SW 1271 (cell line): ENCODE measurements at regions not wholly inside any gene's neighbourhood (a gene's known extent, or its start where the extent isn't known, plus 50 kb on each side); places are given as distances from the start of the nearest gene placed in this dataset.
"Not testable (repeated sequence)": the region's sequence is repeated elsewhere in the genome, so short reads cannot be mapped to it uniquely, and the experiment has no call there.

Source experiments
- DNase-seq, 2 experiments: peaks; one replicate each; lab custom pipeline; 2025; lab: John Stamatoyannopoulos, UW

DNA sequence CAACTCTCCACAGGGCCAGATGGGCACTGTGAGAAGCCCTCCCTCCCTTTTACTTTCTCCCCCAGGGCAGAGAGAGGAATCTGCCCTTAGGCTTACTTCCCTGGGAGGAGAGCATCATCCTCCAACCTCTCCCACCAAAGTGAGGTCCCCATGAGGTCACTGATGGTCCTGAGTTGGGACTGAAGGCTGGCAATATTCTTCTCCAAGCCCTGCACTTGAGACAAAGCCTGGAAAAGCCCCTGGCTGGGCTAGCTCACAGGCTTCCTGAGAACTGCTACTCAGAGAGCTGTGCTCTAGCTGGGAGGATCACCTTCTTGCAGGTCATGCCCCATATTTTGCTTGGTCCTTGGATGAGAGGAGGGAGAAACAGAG, 110.0 kb upstream of the MEF2A start:
- no peak for DNase-seq

DNA sequence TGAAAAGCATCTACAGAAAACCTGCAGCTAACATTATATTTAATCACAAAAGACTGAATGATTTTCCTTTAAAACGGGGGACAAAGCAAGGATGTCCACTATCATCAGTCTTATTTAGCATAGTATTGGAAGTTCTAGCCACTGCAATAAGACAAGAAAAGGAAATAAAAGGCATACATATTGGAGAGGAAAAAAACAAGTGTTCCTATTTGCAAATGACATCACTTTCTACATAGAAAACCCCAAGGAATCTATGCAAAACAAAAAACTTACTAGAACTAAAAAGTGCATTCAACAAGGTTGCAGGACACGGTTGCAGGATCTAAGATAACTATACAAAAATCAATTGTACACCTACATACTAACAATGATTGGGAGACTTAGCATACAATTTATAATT, 101.6 kb upstream of the MEF2A start:
- no peak for DNase-seq

DNA sequence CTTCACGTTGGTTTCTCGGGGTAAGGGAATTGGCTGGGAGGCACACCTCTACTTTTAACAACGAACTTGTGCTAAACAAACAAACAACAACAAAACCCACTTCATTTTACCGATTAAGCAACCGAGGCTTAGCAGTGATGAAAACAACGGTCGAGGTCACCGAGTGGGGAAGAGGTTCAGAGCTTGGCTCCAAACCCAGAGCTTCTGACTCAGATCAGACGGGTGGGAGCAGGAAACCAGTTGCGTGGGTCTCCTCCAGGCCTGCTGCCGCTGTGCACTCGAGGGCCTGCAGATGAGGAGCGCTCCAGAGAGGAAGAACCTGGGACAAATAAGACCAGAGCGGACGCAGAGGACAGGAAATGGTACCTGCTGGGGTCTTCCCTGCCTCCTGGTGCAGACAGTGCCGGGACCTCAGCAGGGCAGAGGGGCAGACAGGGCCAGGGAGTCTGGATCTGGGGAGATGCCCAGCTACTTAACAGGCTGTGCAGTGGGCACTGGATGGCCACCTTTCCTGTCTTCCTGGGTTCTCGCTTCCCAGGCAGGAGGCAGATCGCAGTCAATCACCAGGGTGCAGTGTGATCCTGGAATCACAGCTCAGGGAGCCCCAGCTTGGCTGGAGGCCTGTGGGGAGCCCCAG, 99.0 kb upstream of the MEF2A start:
- no peak for DNase-seq

DNA sequence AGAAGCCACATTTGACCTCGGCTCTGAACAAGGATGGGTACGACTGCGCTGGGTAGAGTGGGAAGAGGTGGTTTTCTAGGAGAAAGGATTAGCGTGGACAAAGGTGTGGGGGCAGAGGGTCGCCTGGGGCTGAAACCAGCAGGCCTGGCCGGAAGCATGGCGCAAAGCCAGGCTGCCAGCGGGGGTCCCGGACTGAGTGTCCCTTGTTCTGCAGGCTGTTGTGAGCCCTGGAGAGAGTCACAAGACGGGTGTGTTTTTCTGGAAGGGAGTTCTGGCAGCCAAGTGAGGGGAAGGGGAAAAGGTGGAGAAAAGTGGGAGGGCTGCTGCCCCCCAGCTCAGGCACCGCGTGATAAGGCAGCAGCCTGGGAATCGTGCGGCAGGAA, 98.5 kb upstream of the MEF2A start:
- DNase-seq, result no peak

DNA sequence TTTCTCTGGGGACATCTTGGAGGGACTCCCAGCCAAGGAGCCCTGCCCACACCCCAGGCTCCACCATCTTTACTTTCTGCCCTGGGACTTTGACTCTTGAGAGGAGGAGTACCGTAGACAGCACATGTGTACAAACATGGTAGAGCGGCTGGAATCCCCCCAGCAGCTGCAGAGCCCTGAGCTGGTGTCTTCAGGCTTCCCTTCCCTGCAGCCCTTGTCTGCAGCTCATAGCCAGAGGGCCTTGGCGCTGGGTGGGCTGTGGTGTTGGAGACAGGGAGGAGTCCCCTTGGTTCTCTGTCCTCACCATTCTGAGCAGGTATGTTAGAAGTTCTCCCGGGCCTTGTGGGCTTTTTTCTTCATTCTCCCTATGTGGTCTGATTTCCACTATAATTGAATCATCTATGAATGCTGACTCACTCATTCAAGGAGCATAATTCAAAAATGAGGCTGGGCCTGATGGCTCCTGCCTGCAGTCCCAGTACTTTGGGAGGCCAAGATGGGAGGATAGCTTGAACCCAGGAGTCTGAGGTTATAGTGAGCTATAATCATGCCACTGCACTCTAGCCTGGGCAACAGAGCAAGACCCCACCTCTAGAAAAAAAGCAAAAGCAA, 97.8 kb upstream of the MEF2A start:
- no peak for DNase-seq

DNA sequence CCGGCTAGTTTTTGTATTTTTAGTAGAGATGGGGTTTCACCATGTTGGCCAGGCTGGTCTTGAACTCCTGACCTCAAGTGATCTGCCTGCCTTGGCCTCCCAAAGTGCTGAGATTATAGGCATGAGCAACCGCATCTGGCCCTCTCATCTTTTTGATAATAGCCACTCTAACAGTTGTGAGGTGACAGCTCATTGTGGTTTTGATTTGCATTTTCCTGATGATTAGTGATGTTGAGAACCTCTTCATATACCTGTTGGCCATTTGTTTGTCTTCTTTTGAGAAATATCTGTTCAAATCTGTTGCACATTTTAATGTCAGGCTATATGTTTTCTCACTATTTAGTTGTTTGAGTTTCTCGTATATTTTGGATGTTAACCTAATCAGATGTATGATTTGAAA, 95.6 kb upstream of the MEF2A start:
- DNase-seq, result not testable (repeated sequence)

DNA sequence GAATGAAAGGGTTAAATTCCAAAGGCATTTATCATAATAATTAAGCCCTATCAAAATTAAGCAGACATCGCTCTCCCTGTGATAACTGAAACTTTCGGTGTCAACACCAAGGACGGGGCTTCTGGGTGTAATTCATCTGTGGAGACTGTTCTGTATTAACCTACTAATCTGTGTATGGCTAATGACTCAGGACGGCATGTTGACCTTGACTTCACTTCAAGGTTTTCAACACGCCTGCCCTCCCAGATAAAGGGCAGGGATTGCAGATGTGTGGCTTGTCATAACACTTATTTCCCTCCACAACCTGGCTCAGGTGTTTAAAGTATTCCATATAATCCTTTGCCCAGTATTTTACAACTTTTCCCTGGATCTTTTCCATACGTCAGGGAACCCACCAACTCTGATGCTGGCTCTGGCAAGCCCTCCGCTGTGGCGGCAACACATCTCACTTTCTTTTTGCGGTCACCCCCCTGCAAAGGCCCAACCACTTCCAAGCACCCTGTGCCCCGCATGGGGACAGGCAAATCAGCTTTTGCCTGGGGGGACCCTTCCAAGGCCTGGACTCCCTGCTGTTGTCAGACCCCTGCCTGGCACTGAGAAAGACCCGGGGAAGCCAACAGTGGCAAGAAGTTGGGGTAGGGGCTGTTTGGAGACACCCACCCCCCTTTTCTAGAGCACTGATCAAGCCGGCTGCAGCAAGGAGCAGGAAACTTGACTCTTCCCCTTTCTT, 93.2 kb upstream of the MEF2A start:
- DNase-seq, result no peak

DNA sequence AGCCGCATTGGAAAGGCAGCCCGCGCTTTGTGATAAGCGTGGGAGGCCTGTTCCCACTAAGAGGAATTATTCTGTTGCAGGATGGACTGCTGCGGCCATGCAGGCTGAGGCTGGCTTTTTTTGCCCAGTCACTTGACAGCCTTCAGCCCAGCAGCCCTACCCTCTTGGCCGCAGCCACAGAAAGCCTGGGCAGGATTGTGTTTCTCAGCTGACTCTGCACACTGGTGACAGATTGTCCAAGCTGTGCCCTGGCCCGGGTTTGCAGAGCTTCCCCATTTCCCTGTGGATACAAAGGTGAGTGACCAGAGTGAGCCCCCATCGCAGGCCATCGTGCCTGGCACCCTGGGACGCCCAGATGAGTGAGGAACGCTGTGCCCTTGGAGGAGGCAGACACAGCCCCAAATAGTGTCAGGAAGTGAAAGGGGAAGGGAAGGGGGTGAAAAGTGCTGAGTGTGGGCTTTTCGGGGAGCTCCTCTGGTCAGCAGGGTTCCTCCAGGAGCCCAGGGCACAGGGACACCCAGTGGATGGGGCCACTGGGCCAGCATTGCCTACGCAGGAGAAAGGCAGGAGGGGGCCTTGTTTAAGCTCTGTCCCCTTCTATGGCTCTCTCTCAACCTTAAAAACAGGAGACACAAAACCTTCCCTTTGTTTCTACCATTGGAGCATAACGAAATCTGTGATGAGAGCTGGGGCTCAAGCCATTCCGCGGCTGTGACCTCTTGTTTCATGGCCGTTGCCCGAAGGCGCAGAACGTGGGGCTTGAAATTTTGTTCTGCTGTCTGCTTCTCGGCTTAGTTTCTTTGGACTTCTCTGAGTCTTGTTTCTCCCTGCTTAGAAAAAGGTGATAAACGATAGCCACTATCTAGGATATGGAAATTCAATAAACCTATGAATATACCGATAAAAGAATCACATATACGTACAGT, 91.5 kb upstream of the MEF2A start:
- DNase-seq, result no peak

DNA sequence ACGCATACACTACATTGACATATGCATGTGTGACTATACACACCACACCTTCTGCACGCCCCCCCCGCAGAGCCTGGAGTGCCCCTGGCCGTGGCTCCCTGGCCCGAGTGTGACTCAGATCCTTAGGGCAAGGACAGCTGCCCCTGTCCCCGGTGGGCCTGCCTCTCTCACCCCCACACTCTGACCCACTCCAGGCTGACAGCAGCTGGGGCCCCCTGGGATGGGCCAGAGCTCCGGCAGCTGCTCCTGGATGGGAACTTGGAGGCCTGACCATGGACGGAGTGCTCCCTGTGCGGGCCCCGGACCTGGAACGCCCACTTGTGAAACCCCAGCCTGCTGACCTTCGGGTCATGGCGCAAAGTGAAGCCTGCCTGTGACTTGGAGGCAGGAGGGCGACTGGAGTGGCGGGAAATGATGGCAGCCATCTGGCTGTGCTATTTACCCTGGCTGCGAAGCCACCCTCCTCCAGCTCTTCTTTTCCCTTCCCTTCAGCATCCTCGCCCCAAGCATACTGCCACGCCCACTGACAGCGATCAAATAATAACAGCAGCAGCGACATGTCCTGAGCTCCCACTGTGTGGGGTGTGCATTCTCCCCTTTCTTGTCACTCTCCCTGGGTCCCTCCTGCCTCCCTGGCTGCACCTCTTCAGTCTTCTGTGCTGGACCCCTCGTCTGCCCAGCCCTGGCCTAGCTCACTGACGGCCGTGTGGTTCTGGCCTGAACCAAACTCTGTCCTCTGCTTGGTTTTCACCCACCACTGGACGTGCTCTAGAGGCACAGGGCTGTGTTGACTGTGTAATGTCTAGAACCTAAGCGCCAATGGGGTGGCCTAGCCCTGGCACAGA, 90.7 kb upstream of the MEF2A start:
- no peak for DNase-seq

DNA sequence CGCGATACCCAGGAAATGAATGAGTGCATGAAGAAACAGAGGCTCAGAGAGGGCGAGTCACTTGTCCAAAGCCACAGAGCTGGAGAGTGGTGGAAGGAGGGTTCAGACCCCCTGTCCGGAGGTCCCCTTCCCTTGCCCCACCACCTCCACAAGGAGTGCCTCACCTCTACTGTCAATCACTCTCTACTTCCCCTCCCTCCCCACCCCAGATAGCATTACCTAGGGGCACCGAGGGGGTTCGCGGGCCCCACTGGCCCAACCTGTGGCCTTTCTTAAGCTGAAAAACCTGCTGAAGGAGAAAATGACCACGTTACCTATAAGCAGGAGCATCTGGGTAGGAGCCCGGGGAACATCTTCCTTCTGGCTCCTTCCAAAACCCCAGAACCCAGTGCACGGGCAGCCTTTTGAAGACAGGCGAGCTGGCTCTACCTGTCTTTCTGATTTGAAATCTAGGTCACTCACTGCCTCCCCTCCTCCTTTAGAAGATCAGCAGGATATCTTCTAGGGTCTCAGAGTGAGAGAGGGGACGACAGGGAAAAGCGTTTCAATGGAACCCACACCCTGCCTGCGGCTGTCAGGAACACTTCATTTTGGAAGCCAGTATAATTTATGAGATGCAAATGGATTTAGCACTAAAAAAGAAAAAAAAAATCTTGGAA, 89.9 kb upstream of the MEF2A start:
- DNase-seq, result no peak

DNA sequence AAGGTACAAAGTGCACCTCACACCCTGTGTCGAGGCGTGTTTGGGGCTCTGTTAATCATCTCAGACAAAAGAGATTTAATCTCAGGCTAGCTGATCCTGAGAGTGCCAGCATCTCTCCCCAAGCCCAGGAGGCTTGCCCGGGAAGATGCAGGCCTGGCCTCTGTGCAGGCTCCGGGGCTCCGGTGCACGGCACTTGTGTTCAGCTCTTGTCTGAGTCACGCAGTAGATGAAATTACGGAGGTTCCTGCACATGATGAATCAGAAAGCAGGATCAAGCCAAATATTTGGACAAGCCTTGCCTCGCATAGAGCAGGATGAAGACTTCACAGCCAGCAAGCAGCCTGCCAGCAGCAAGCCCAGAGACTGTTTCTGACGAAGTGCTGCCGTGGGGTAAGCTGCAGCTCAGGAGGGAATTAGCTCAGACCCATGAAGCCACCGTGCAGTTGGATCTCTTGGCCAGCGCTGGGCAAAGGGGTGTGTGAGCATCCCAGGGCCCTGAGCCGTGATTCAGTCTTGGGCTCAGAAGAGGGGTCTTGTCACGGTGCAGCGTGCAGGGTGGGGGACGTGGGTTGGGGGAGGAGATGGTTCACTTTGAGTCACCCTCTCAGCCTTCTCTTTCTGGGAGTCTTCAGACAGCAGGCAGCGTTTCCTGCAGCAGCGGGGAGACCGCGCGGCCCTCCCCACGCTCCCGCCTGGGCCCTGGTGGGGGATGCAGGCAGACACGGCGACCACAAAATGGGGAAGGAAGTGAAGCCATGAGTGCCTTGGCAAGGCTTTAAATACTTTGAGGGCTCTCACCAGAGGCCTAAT, 89.2 kb upstream of the MEF2A start:
- DNase-seq, result no peak

DNA sequence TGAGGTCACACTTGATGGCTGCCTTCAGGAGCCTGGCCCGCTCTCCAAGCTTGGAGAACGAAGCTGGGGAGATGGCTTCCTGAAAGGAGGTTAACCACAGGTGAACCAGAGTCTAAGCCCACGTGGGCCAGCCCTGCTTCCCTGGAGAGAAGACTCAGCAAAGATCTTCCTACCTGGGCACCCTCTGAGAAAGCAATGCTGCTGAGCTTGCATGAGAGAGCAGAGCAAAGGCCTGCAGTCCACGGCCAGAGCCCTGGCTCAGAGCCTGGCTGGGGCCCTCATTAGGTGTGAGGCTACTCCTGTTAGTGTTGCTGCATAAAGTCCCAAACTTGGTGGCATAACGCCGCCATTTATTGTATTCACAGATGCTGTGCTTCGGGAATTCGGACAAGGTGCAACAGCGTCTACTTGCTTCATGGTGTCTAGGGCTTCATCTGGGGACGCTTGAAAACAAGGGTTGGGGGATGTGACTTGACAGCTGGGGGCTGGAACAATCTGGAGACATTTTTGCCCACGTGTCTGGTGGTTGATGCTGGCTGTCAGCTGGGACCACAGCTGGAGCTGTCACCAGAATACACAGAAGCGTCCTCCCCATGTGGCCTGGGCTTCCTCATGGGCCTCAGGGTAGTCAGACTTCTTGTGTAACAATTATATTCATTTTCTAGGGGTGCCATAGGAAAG, 87.9 kb upstream of the MEF2A start:
- DNase-seq, result no peak

DNA sequence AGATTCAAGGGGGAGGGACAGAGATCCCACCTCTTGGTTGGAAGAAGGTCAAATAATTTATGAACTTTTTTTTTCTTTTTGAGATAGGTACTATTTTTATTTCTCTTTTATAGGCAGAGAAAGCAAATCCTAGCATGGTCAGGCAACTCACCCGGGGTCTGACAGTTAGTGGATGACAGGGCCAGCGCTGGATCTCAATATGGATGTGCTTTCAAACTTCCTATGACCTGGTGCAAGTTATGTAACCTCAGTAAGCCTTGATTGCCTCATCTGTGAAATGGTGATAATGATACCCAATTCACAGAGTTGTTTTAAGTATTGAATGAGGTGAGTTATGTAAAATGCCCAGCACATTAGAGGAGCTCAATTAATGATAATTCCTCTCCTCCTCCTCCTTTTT, 86.8 kb upstream of the MEF2A start:
- no peak for DNase-seq

DNA sequence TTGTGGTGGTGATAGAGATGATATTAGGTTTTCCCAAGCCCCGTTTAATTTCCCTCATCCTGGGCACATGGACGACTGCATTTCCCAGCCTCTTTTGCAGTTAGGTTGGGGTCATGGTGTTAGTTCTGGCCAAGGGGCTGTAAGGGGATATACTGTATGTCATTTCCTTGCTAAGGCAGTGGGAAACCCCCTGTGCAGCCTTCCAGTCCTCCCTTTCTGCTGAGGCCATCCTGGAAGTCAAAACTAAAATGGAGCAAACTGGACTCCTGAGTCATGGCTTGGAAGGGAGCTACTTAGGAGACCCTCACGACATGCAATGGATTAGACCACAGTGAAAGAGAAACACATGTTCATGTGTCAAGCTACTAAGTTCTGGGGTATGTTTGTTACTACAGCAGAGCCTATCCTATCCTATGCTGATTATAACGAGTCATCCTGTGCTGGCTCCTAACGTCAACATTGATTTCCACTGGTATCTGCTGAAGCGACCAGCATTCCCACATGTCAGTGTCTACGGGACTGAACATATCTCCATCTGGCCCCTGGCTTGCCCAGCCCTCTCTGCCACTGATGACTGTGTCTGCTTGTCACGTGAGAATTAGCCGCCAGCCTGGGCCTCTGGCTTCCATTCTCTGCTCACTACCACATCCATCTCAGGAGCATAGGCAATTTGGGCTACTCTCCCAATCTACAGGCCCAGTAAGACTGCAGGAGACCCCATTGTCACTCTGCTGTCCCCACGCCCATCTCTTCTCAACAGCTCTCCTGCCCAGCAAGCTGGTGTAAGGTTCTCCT, 85.6 kb upstream of the MEF2A start:
- DNase-seq, result no peak

DNA sequence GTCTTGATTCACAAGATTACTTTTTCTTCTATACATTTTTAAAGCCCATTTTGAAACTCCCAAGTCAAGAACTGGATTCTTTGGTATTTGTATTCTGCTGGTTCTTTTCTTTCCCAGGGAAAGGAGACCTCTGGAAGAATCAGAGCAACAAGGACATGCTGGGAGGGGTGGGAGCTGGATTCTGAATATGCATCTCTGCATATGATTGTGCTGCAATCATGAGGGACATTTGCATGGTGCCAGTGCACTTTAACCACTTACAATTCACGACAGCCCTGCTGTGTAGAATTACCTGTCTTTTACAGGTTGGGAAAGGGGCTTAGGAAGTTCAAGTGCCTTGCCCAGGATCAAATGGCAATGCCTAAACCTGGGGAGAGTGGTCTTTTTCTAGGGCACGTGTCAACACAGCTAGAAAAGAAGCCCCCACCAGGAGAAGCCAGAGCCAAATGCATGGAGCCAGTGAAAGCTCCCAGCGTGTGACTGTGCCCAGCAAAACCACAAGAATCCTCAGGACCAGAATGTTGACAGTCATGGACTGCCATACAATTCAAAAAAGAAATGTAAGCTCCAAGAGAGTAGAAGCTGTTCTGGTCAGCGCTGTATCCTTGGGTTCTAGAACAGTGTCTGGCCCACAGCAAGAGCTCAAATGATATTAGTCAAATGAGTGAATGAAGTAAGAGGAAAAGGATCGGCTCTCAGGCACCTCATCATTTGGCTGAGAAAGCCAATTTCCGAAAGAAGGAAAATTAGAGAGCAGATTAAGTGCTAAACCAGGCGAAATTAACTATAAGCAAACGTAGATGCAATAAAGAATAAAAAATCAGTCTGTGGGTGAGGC, 84.5 kb upstream of the MEF2A start:
- no peak for DNase-seq

DNA sequence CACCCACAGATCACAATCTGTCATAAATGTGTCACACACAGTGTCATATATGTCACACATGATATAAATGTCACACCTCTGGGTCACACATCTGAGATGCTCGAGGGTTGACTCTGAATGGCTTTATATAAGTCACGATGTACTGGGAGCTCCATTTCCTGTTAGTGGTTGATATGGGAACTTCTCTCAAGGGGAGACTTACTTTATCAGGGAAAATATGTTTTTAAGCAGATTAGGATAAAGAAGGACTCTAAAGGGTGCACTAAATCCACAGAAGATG, 83.9 kb upstream of the MEF2A start:
- no peak for DNase-seq

DNA sequence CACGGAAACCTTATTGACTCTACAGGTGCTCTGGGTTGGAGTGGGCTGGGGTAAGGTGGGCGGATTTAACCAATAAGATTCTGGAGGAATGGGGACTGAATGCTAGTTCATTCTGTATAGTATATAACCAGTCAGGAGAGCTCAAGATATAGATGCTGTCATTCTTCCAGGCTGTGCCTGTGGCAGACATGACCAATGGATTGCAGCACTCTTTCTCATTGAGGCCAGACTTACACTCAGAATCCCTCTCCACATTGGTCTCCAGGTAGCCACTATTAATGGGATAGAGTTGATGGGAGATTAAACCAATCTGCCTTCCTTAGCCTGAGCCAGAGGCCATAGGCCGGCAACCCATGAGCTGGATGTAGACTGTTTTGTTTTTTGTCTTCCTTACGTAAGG, 82.8 kb upstream of the MEF2A start:
- no peak for DNase-seq
